Nephron (organoid): ENCODE measurements at regions not wholly inside any gene's neighbourhood (a gene's known extent, or its start where the extent isn't known, plus 50 kb on each side); places are given as distances from the start of the nearest gene placed in this dataset.
A peak's percentile ranks its signal among the peaks of the same experiment; 100 is the strongest.

Experiments used
- H3K27ac Mint-ChIP-seq, 3 experiments: 2 replicates each; pipeline ENCODE4 v1.8.0; 2020; ENCODE audit warnings: mixed read lengths in 3 of 3, mild to moderate bottlenecking in 2 of 3, moderate library complexity in 1 of 3
- H3K27me3 Mint-ChIP-seq: 2 replicates; pipeline ENCODE4 v1.8.0; 2021; ENCODE audit warnings: low read depth, mild to moderate bottlenecking, moderate library complexity, mixed read lengths
- H3K36me3 Mint-ChIP-seq: 2 replicates; pipeline ENCODE4 v1.8.0; 2020; ENCODE audit warnings: low read depth, mixed read lengths
- H3K4me1 Mint-ChIP-seq: 2 replicates; pipeline ENCODE4 v1.8.0; 2020; ENCODE audit warnings: mixed read lengths
- H3K4me3 Mint-ChIP-seq, 3 experiments: 2 replicates each; pipeline ENCODE4 v1.8.0; 2020; ENCODE audit warnings: mild to moderate bottlenecking in 3 of 3, mixed read lengths in 3 of 3, moderate library complexity in 2 of 3
- H3K9me3 Mint-ChIP-seq: 2 replicates; pipeline ENCODE4 v1.8.0; 2020; ENCODE audit warnings: mixed read lengths
- TF ChIP-seq, protein P1 (sequence below), 3 experiments: fragments of 200-600 bp; sonication (generic); IDR thresholded peaks; one replicate each; pipeline ENCODE4 v1.5.0; 2021; ENCODE audit warnings: antibody characterized with exemption in 3 of 3; ENCODE audit not compliant: unreplicated experiment in 3 of 3

GRCh38 chr7:93014410-93014809 lies 103.4 kb downstream of the SAMD9 start:
- Mint-ChIP-seq H3K4me3 (no peak overlapping the region), H3K4me1 (peaks cover 59% of the 10 kb centered on the region), H3K27me3 (no peaks in the 10 kb centered on the region), H3K36me3 (no peaks in the 10 kb centered on the region), H3K27ac (peak overlapping the region; percentile 92 to 96 (median 96)), H3K9me3 (no peaks in the 10 kb centered on the region)
- TF ChIP-seq, protein P1, sequence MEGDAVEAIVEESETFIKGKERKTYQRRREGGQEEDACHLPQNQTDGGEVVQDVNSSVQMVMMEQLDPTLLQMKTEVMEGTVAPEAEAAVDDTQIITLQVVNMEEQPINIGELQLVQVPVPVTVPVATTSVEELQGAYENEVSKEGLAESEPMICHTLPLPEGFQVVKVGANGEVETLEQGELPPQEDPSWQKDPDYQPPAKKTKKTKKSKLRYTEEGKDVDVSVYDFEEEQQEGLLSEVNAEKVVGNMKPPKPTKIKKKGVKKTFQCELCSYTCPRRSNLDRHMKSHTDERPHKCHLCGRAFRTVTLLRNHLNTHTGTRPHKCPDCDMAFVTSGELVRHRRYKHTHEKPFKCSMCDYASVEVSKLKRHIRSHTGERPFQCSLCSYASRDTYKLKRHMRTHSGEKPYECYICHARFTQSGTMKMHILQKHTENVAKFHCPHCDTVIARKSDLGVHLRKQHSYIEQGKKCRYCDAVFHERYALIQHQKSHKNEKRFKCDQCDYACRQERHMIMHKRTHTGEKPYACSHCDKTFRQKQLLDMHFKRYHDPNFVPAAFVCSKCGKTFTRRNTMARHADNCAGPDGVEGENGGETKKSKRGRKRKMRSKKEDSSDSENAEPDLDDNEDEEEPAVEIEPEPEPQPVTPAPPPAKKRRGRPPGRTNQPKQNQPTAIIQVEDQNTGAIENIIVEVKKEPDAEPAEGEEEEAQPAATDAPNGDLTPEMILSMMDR (IDR thresholded peaks at IDR 0.05; ENCODE audit: unreplicated experiment in 3 of 3), result no peak

GRCh38 chr7:93013446-93014061 lies 104.2 kb downstream of the SAMD9 start:
- Mint-ChIP-seq H3K36me3 (no peaks in the 10 kb centered on the region), H3K4me3 (no peak overlapping the region), H3K27me3 (no peaks in the 10 kb centered on the region), H3K4me1 (peaks cover 63% of the 10 kb centered on the region), H3K27ac (peak overlapping the region; percentile 49 to 96 (median 92)), H3K9me3 (no peaks in the 10 kb centered on the region)
- TF ChIP-seq, protein P1 (IDR thresholded peaks at IDR 0.05; ENCODE audit: unreplicated experiment in 3 of 3), result no peak

GRCh38 chr7:93011351-93012294 lies 106.2 kb downstream of the SAMD9 start:
- H3K27ac Mint-ChIP-seq, result no peak overlapping the region
- no peaks in the 10 kb centered on the region for H3K27me3 Mint-ChIP-seq
- peaks cover 44% of the 10 kb centered on the region for H3K4me1 Mint-ChIP-seq
- H3K9me3 Mint-ChIP-seq, result no peaks in the 10 kb centered on the region
- no peak overlapping the region for H3K4me3 Mint-ChIP-seq
- no peaks in the 10 kb centered on the region for H3K36me3 Mint-ChIP-seq
- TF ChIP-seq, protein P1 (IDR thresholded peaks at IDR 0.05; ENCODE audit: unreplicated experiment in 3 of 3), result no peak

DNA sequence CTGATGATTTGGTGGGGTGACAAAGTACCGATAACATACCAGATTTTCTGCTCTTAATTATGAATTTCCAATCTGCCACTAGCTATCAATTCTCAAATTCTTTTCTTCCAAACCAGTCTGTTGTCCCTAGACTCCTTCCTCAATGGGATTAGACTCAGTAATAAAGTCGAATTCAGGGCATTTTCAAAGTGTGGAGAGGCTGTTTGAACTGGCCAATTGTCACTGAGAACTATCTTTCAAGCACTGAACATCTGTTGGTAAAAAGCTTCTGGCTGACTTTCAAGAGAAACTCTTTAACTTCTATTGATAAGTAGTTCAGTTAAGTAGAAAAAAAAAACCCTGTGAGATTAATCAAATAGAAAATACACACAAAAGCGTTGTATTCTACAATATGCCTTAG lies 108.9 kb downstream of the SAMD9 start:
- no peaks in the 10 kb centered on the region for H3K36me3 Mint-ChIP-seq
- no peaks in the 10 kb centered on the region for H3K27me3 Mint-ChIP-seq
- no peak overlapping the region for H3K4me3 Mint-ChIP-seq
- H3K9me3 Mint-ChIP-seq, result no peaks in the 10 kb centered on the region
- TF ChIP-seq, protein P1 (IDR thresholded peaks at IDR 0.05; ENCODE audit: unreplicated experiment in 3 of 3), result no peak
- peaks cover 16% of the 10 kb centered on the region for H3K4me1 Mint-ChIP-seq
- no peak overlapping the region for H3K27ac Mint-ChIP-seq

- H3K4me3 Mint-ChIP-seq, result no peak overlapping the region
- no peaks in the 10 kb centered on the region for H3K36me3 Mint-ChIP-seq
- no peaks in the 10 kb centered on the region for H3K27me3 Mint-ChIP-seq
- H3K27ac Mint-ChIP-seq, result no peak overlapping the region
- H3K4me1 Mint-ChIP-seq, result peaks cover 5% of the 10 kb centered on the region
- H3K9me3 Mint-ChIP-seq, result no peaks in the 10 kb centered on the region
- TF ChIP-seq, protein P1 (IDR thresholded peaks at IDR 0.05; ENCODE audit: unreplicated experiment in 3 of 3), result no peak
Observed at GRCh38 chr7:93006480-93007095, 111.2 kb downstream of the SAMD9 start.
